ENCODE measurements at regions not wholly inside any gene's neighbourhood (a gene's known extent, or its start where the extent isn't known, plus 50 kb on each side); places are given as distances from the start of the nearest gene placed in this dataset.

DNA sequence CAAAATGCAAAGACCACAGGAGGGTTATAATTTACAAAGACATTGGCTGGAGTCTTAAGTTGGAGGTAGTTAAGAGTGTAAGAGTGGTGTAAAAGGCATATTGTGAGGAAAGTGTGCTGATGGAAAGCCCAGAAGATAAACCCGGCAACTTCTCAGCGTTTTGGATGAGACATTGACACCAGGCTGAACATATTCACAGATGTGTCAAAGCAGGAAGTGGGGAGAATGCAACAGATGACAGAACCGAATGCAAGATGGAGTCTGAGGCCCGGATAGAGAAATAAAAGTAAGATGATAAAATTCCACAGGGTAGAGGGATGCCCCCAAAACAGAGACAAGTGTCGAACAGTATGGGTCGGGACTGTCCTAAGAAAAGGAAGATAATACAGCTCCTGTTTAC, 230.4 kb upstream of the TMEM72 start:
- TF ChIP-seq RAD21 (IDR thresholded peaks at IDR 0.05; ENCODE audit: low read depth) (no peak), CREB1 (IDR thresholded peaks at IDR 0.05; ENCODE audit: low read depth) (no peak), CEBPB (IDR thresholded peaks at IDR 0.05) (no peak), TAF1 (IDR thresholded peaks at IDR 0.05; ENCODE audit: low read depth) (no peak), NFIC (IDR thresholded peaks at IDR 0.05) (no peak), ZBTB7A (IDR thresholded peaks at IDR 0.05; ENCODE audit: low read depth) (no peak), EP300 (IDR thresholded peaks at IDR 0.05; ENCODE audit: borderline replicate concordance) (no peak), EGR1 (IDR thresholded peaks at IDR 0.05) (no peak), FOXM1 (IDR thresholded peaks at IDR 0.05; ENCODE audit: borderline replicate concordance, low read depth) (no peak)
